COR-L47 (cell line): ENCODE measurements at regions not wholly inside any gene's neighbourhood (a gene's known extent, or its start where the extent isn't known, plus 50 kb on each side); places are given as distances from the start of the nearest gene placed in this dataset.

ENCODE experiments used
- DNase-seq: peaks from one replicate; lab custom pipeline; 2025; lab: John Stamatoyannopoulos, UW

DNA sequence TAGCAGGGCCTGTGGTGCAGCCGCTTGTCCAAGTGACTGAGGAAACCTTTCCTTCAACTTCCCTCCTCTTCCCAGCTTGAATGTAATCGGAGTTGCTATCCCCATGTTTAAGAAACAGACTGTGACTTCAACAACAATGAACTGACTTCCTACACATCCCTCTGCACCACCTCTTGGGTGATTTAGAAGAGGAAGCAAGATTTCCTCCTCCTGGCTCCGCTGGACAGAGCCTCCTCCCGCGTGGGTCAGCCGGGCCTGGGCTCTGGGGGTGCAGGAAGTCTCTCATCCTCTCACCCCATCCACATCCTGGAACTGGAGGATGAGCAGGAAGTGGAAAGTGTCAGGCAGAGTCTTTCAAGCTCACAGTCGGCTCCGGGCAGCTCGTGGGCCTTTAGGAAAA is 84.3 kb downstream of the GATA6 start:
- no peak for DNase-seq

DNA sequence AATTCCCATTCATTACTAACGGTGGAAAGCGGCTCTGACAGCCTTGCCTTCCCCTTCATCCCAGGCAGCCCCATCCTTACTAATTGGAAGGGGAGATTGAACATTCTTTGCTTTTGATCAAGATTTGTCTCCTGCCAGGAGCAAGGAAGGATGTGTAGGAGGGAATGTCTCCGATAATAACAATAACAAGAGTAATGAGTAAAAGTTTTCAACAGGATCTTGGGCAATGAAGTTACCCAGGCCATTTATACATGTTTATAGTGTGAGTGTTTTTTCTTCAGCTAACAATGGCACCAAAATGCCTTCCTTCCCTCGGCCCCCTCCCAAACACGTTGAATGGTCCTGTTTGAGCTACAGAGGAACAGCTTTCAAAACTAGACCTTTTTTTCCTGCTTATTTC is 83.8 kb downstream of the GATA6 start:
- no peak for DNase-seq
